ENCODE measurements at regions not wholly inside any gene's neighbourhood (a gene's known extent, or its start where the extent isn't known, plus 50 kb on each side); places are given as distances from the start of the nearest gene placed in this dataset.

DNA sequence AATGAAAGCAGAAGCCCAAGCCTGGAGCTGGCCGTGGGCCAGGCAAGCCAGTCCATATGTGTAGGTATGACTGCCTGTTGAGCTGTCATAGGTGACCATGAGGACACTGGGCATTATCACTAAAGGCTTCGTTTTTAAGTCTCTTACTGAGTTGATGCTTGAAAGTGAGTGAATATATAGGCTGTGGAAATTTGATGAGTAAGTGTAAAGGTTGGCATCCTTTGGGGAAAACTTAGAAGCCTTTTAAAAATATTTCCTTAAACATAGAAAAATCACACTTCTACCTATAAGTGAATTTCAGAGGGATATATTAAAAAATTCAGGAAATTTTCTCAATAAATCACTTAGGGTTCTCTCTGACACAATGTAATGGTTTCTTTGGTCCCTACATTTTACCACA, 396.5 kb downstream of the FOXG1 start:
- POLR2A ChIA-PET (ENCODE audit: unreplicated experiment), result no interaction called here
- CTCF ChIA-PET, result no interaction called here
- Histone ChIP-seq H4K8ac (ENCODE audit: low read depth in 2 of 2, low read length in 2 of 2) (no peak overlapping the region), H3K4me2 (ENCODE audit: low read depth, low read length) (no peak overlapping the region), H3K4me3 (ENCODE audit: insufficient read depth, low read depth, low read length) (no peak overlapping the region), H2AFZ (replicated peaks; ENCODE audit: low read length, poor library complexity) (no peak overlapping the region), H3K9me1 (ENCODE audit: insufficient read depth, low read length) (no peaks in the 10 kb centered on the region), H3K27ac (ENCODE audit: insufficient read depth, low read length) (no peak overlapping the region), H4K91ac (ENCODE audit: insufficient read depth, low read depth, low read length) (no peak overlapping the region), H2BK5ac (ENCODE audit: low read depth, low read length, poor library complexity, severe bottlenecking) (no peak overlapping the region), H3K79me1 (ENCODE audit: low read depth in 1 of 2, low read length in 2 of 2) (no peaks in the 10 kb centered on the region), H3K4me1 (ENCODE audit: control insufficient read depth, insufficient read depth, low read length) (no peaks in the 10 kb centered on the region), H3K56ac (ENCODE audit: extremely low read depth, insufficient read depth, low read length) (no peak overlapping the region), H3K4ac (ENCODE audit: low read depth, low read length) (no peak overlapping the region), H2BK120ac (ENCODE audit: low read depth, low read length) (no peak overlapping the region), H2AK9ac (replicated peaks; ENCODE audit: low read depth, low read length, poor library complexity) (no peak overlapping the region), H3K36me3 (ENCODE audit: control insufficient read depth, insufficient read depth, low read length) (no peaks in the 10 kb centered on the region), H2AK5ac (ENCODE audit: low read depth, low read length) (no peak overlapping the region), H3K14ac (replicated peaks; ENCODE audit: low read depth, low read length) (no peak overlapping the region), H2BK20ac (ENCODE audit: low read depth, low read length) (no peak overlapping the region), H3K9me3 (ENCODE audit: control insufficient read depth, insufficient read depth, low read length) (no peaks in the 10 kb centered on the region), H3K9ac (ENCODE audit: low read depth, low read length) (no peak overlapping the region), H4K20me1 (ENCODE audit: insufficient read depth, low read length) (no peaks in the 10 kb centered on the region), H3K18ac (ENCODE audit: low read depth, low read length) (no peak overlapping the region), H2BK15ac (ENCODE audit: low read depth, low read length) (no peak overlapping the region), H3K23ac (ENCODE audit: low read depth, low read length) (no peak overlapping the region), H4K5ac (ENCODE audit: low read depth, low read length) (no peak overlapping the region), H3K27me3 (ENCODE audit: control insufficient read depth, insufficient read depth, low read length) (no peaks in the 10 kb centered on the region)
- no TSS peak for BruUV-seq (replicated peaks)
- in situ Hi-C loops (cut with MboI; ENCODE audit: low sequenced_read_pairs) (no loop called here), dilution Hi-C loops (cut with HindIII; ENCODE audit: low sequenced_read_pairs, unreplicated experiment) (no loop called here), intact Hi-C loops (cut with micrococcal nuclease) (no loop called here)
- 83% methylated on average over 1 of the region's 2 CpGs; no CpG with 5 or more reads in 1 of the 2 experiments for WGBS, 2 experiments (ENCODE audit: extremely low coverage in 2 of 2, insufficient read length in 1 of 2)
- TF ChIP-seq, protein P1, sequence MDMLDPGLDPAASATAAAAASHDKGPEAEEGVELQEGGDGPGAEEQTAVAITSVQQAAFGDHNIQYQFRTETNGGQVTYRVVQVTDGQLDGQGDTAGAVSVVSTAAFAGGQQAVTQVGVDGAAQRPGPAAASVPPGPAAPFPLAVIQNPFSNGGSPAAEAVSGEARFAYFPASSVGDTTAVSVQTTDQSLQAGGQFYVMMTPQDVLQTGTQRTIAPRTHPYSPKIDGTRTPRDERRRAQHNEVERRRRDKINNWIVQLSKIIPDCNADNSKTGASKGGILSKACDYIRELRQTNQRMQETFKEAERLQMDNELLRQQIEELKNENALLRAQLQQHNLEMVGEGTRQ (IDR thresholded peaks at IDR 0.05; ENCODE audit: low read depth, low read length), result no peak
- TF ChIP-seq MAFK (IDR thresholded peaks at IDR 0.05; ENCODE audit: low read depth, low read length), result no peak
- TF ChIP-seq RCOR1 (IDR thresholded peaks at IDR 0.05; ENCODE audit: insufficient replicate concordance, low read length), result no peak
- TF ChIP-seq CHD1 (IDR thresholded peaks at IDR 0.05; ENCODE audit: low read depth, low read length), result no peak
- TF ChIP-seq, protein P2, sequence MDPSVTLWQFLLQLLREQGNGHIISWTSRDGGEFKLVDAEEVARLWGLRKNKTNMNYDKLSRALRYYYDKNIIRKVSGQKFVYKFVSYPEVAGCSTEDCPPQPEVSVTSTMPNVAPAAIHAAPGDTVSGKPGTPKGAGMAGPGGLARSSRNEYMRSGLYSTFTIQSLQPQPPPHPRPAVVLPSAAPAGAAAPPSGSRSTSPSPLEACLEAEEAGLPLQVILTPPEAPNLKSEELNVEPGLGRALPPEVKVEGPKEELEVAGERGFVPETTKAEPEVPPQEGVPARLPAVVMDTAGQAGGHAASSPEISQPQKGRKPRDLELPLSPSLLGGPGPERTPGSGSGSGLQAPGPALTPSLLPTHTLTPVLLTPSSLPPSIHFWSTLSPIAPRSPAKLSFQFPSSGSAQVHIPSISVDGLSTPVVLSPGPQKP (IDR thresholded peaks at IDR 0.05; ENCODE audit: borderline replicate concordance, low read depth, low read length), result no peak
- no peak for TF ChIP-seq RFX5 (IDR thresholded peaks at IDR 0.05; ENCODE audit: low read depth, low read length)
- TF ChIP-seq POLR2A (IDR thresholded peaks at IDR 0.05; ENCODE audit: low read depth, low read length), result no peak
- TF ChIP-seq BHLHE40 (IDR thresholded peaks at IDR 0.05; ENCODE audit: low read depth, low read length), result no peak
- no peak for TF ChIP-seq MAZ (IDR thresholded peaks at IDR 0.05; ENCODE audit: borderline replicate concordance, low read depth, low read length)
- TF ChIP-seq, protein P3, sequence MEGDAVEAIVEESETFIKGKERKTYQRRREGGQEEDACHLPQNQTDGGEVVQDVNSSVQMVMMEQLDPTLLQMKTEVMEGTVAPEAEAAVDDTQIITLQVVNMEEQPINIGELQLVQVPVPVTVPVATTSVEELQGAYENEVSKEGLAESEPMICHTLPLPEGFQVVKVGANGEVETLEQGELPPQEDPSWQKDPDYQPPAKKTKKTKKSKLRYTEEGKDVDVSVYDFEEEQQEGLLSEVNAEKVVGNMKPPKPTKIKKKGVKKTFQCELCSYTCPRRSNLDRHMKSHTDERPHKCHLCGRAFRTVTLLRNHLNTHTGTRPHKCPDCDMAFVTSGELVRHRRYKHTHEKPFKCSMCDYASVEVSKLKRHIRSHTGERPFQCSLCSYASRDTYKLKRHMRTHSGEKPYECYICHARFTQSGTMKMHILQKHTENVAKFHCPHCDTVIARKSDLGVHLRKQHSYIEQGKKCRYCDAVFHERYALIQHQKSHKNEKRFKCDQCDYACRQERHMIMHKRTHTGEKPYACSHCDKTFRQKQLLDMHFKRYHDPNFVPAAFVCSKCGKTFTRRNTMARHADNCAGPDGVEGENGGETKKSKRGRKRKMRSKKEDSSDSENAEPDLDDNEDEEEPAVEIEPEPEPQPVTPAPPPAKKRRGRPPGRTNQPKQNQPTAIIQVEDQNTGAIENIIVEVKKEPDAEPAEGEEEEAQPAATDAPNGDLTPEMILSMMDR (conservative IDR thresholded peaks at IDR 0.05; ENCODE audit: low read depth, low read length), result no peak
- no peak for TF ChIP-seq SMC3 (IDR thresholded peaks at IDR 0.05; ENCODE audit: low read depth, low read length)
- no peak for TF ChIP-seq NFE2L2 (IDR thresholded peaks at IDR 0.05; ENCODE audit: low read depth, low read length)
- TF ChIP-seq FOS (IDR thresholded peaks at IDR 0.05; ENCODE audit: low read depth, low read length), result no peak
- TF ChIP-seq CEBPB (IDR thresholded peaks at IDR 0.05; ENCODE audit: low read depth, low read length), result no peak
- TF ChIP-seq MXI1 (IDR thresholded peaks at IDR 0.05; ENCODE audit: borderline replicate concordance, low read depth, low read length), result no peak
- no peak for TF ChIP-seq RAD21 (IDR thresholded peaks at IDR 0.05; ENCODE audit: low read length)
- no peak for ATAC-seq (ENCODE audit: low read depth)
- DNase-seq, result no peak

All from IMR-90 (cell line).